ENCODE measurements at regions not wholly inside any gene's neighbourhood (a gene's known extent, or its start where the extent isn't known, plus 50 kb on each side); places are given as distances from the start of the nearest gene placed in this dataset.
A peak's percentile ranks its signal among the peaks of the same experiment; 100 is the strongest.

DNA sequence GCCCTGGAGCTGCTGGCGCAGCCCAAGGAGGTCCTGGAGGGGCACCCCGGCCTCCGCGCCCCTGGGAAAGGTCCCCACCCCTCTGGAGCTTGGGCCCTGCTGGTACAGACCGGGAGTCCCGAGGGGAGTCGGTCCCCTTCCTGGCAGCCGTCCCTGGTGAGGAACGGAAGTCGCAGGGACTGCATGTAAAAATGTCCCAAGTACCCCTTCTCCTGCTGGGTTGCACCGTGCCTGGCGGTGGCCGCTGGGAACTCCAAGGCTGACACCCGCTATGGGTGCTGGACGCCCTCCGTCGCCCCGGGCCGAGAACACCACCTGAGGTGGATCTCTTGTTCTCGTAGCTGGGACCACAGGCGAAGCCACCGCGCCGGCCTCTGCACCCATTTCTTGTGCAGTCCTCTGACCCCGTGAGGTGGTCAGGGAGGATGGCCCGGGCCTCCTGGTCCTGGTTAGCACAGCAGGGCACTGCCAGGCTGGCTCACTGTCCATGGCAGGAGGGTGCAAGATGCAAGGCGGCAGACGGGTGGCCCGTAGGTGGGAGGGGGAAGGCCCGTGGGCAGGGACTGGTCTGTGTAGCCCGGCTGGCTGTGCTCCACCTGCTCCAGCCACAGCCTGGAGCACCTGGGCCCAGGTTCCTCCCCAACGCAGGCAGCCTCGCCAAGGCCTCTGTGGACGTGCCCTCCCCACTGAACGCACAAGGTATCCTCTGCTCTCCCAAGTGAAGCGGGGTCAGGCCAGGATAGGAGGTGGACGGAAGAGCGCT lies 165.2 kb downstream of the IGLL1 start:
- H3K27ac ChIP-seq (ENCODE audit: insufficient read length, low read depth, low read length): no peak overlapping the region
- no peaks in the 10 kb centered on the region for H3K79me2 ChIP-seq (ENCODE audit: insufficient read depth, low read length)
- H4K20me1 ChIP-seq (ENCODE audit: control insufficient read depth, insufficient read depth, insufficient read length): no peaks in the 10 kb centered on the region
- no peak overlapping the region for H2BK12ac ChIP-seq (ENCODE audit: insufficient read length, low read depth, low read length)
- no peak overlapping the region for H4K8ac ChIP-seq (replicated peaks; ENCODE audit: insufficient read length, low read depth, low read length)
- no peaks in the 10 kb centered on the region for H3K9me3 ChIP-seq (ENCODE audit: control insufficient read depth, low read depth, low read length)
- no peak overlapping the region for H4K91ac ChIP-seq (ENCODE audit: insufficient read length, low read depth, low read length)
- no peaks in the 10 kb centered on the region for H3K4me1 ChIP-seq (ENCODE audit: insufficient read depth, low read length)
- Mint-ChIP-seq H3K9me3 (no peaks in the 10 kb centered on the region), H3K36me3 (ENCODE audit: insufficient read depth in 1 of 3, low read depth in 3 of 3) (no peaks in the 10 kb centered on the region), H3K27ac (peak overlapping the region in 1 of 3 experiments; percentile 15; a peak in 1 of 7 replicates), H3K4me3 (no peak overlapping the region), H3K27me3 (ENCODE audit: low read depth) (peaks cover 80% of the 10 kb centered on the region), H3K4me1 (peaks cover 0 to 20% of the 10 kb centered on the region in 2 experiments; a peak in 3 of 4 replicates)
- no peak overlapping the region for H3K23ac ChIP-seq (ENCODE audit: insufficient read length, low read depth, low read length)
- WGBS (ENCODE audit: extremely low coverage, insufficient read length, low lambda C conversion rate): no CpG with 5 or more reads among the region's 38 CpGs
- H3K14ac ChIP-seq (ENCODE audit: insufficient read depth, low read length): no peak overlapping the region
- H2AK5ac ChIP-seq (ENCODE audit: insufficient read length, low read length): no peak overlapping the region
- H3K4ac ChIP-seq (ENCODE audit: low read depth, low read length): no peak overlapping the region
- no peak overlapping the region for H3T11ph ChIP-seq (ENCODE audit: low read length)
- no peaks in the 10 kb centered on the region for H3K27me3 ChIP-seq (ENCODE audit: insufficient read depth, low read length)
- no peak overlapping the region for H3K18ac ChIP-seq (ENCODE audit: insufficient read length, low read depth, low read length)
- H3K4me2 ChIP-seq (ENCODE audit: insufficient read depth, insufficient read length, low read length): no peak overlapping the region
- H2BK15ac ChIP-seq (ENCODE audit: low read depth, low read length): no peak overlapping the region
- no peak overlapping the region for H2BK120ac ChIP-seq (ENCODE audit: low read depth, low read length, poor library complexity, severe bottlenecking)
- TF ChIP-seq, protein P1, sequence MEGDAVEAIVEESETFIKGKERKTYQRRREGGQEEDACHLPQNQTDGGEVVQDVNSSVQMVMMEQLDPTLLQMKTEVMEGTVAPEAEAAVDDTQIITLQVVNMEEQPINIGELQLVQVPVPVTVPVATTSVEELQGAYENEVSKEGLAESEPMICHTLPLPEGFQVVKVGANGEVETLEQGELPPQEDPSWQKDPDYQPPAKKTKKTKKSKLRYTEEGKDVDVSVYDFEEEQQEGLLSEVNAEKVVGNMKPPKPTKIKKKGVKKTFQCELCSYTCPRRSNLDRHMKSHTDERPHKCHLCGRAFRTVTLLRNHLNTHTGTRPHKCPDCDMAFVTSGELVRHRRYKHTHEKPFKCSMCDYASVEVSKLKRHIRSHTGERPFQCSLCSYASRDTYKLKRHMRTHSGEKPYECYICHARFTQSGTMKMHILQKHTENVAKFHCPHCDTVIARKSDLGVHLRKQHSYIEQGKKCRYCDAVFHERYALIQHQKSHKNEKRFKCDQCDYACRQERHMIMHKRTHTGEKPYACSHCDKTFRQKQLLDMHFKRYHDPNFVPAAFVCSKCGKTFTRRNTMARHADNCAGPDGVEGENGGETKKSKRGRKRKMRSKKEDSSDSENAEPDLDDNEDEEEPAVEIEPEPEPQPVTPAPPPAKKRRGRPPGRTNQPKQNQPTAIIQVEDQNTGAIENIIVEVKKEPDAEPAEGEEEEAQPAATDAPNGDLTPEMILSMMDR (conservative IDR thresholded peaks at IDR 0.05): no peak
- H3K23me2 ChIP-seq (ENCODE audit: insufficient read length, low read depth, low read length, poor library complexity, severe bottlenecking): no peaks in the 10 kb centered on the region
- no peak overlapping the region for H2BK20ac ChIP-seq (ENCODE audit: low read depth, low read length, poor library complexity, severe bottlenecking)
- no peaks in the 10 kb centered on the region for H3K79me1 ChIP-seq (ENCODE audit: insufficient read depth, low read depth, low read length, poor library complexity, severe bottlenecking)
- no peak overlapping the region for H3K56ac ChIP-seq (ENCODE audit: insufficient read length, low read depth, low read length)
- H2AFZ ChIP-seq (ENCODE audit: low read length): no peak overlapping the region
- no peak overlapping the region for H4K5ac ChIP-seq (ENCODE audit: insufficient read length, low read depth, low read length)
- H2BK5ac ChIP-seq (ENCODE audit: insufficient read length, low read length): no peak overlapping the region
- no peak for DNase-seq
- no peak overlapping the region for H3K9ac ChIP-seq (ENCODE audit: extremely low read depth, insufficient read length, low read length)

Measured in H9 (cell line).